ENCODE measurements at regions not wholly inside any gene's neighbourhood (a gene's known extent, or its start where the extent isn't known, plus 50 kb on each side); places are given as distances from the start of the nearest gene placed in this dataset.

GRCh38 chr16:79991969-79992368 lies 391.4 kb upstream of the MAF start:
- TF ChIP-seq, protein P1, sequence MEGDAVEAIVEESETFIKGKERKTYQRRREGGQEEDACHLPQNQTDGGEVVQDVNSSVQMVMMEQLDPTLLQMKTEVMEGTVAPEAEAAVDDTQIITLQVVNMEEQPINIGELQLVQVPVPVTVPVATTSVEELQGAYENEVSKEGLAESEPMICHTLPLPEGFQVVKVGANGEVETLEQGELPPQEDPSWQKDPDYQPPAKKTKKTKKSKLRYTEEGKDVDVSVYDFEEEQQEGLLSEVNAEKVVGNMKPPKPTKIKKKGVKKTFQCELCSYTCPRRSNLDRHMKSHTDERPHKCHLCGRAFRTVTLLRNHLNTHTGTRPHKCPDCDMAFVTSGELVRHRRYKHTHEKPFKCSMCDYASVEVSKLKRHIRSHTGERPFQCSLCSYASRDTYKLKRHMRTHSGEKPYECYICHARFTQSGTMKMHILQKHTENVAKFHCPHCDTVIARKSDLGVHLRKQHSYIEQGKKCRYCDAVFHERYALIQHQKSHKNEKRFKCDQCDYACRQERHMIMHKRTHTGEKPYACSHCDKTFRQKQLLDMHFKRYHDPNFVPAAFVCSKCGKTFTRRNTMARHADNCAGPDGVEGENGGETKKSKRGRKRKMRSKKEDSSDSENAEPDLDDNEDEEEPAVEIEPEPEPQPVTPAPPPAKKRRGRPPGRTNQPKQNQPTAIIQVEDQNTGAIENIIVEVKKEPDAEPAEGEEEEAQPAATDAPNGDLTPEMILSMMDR (IDR thresholded peaks at IDR 0.05): no peak
- TF ChIP-seq POLR2A (IDR thresholded peaks at IDR 0.05): no peak
